ENCODE measurements at regions not wholly inside any gene's neighbourhood (a gene's known extent, or its start where the extent isn't known, plus 50 kb on each side); places are given as distances from the start of the nearest gene placed in this dataset.
"Not testable (repeated sequence)": the region's sequence is repeated elsewhere in the genome, so short reads cannot be mapped to it uniquely, and the experiment has no call there.

DNA sequence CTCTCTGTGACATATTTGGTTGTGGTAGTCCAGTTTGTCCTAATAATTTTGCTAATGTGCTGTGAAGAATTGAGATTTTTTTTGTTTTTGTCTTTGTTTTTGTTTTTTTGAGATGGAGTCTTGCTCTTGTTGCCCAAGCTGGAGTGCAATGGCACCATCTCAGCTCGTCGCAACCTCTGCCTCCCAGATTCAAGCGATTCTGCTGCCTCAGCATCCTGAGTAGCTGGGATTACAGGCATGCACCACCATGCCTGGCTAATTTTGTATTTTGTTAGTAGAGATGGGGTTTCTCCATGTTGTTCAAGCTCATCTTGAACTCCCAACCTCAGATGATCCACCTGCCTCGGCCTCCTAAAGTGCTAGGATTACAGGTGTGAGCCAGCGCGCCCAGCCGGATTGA, 73.4 kb downstream of the FAM50B start:
- H3K9ac ChIP-seq (ENCODE audit: low read depth, low read length); H3K27me3 ChIP-seq (ENCODE audit: control insufficient read depth, insufficient read depth, low read length); H3K27ac ChIP-seq (ENCODE audit: insufficient read depth, low read length); H2AK9ac ChIP-seq (replicated peaks; ENCODE audit: low read depth, low read length, poor library complexity); in situ Hi-C loops (cut with MboI; ENCODE audit: low sequenced_read_pairs); BruUV-seq (replicated peaks); intact Hi-C loops (cut with micrococcal nuclease); H3K56ac ChIP-seq (ENCODE audit: extremely low read depth, insufficient read depth, low read length); H3K14ac ChIP-seq (replicated peaks; ENCODE audit: low read depth, low read length); H2BK20ac ChIP-seq (ENCODE audit: low read depth, low read length); H3K18ac ChIP-seq (ENCODE audit: low read depth, low read length); H3K9me3 ChIP-seq (ENCODE audit: control insufficient read depth, insufficient read depth, low read length); H4K91ac ChIP-seq (ENCODE audit: insufficient read depth, low read depth, low read length); ATAC-seq (ENCODE audit: low read depth); H2BK120ac ChIP-seq (ENCODE audit: low read depth, low read length); H3K4me3 ChIP-seq (ENCODE audit: insufficient read depth, low read depth, low read length); H2BK5ac ChIP-seq (ENCODE audit: low read depth, low read length, poor library complexity, severe bottlenecking); H3K9me1 ChIP-seq (ENCODE audit: insufficient read depth, low read length); H2AFZ ChIP-seq (replicated peaks; ENCODE audit: low read length, poor library complexity); dilution Hi-C loops (cut with HindIII; ENCODE audit: low sequenced_read_pairs, unreplicated experiment); H4K5ac ChIP-seq (ENCODE audit: low read depth, low read length); H3K79me1 ChIP-seq (ENCODE audit: low read depth in 1 of 2, low read length in 2 of 2); CTCF ChIA-PET; H2BK15ac ChIP-seq (ENCODE audit: low read depth, low read length); H3K4me2 ChIP-seq (ENCODE audit: low read depth, low read length); H4K8ac ChIP-seq (ENCODE audit: low read depth in 2 of 2, low read length in 2 of 2); H3K23ac ChIP-seq (ENCODE audit: low read depth, low read length); DNase-seq; H3K36me3 ChIP-seq (ENCODE audit: control insufficient read depth, insufficient read depth, low read length); H3K4ac ChIP-seq (ENCODE audit: low read depth, low read length); H4K20me1 ChIP-seq (ENCODE audit: insufficient read depth, low read length); H3K4me1 ChIP-seq (ENCODE audit: control insufficient read depth, insufficient read depth, low read length); POLR2A ChIA-PET (ENCODE audit: unreplicated experiment); H2AK5ac ChIP-seq (ENCODE audit: low read depth, low read length): not testable (repeated sequence)
- no CpG with 5 or more reads among the region's 7 CpGs for WGBS, 2 experiments (ENCODE audit: extremely low coverage in 2 of 2, insufficient read length in 1 of 2)

DNA sequence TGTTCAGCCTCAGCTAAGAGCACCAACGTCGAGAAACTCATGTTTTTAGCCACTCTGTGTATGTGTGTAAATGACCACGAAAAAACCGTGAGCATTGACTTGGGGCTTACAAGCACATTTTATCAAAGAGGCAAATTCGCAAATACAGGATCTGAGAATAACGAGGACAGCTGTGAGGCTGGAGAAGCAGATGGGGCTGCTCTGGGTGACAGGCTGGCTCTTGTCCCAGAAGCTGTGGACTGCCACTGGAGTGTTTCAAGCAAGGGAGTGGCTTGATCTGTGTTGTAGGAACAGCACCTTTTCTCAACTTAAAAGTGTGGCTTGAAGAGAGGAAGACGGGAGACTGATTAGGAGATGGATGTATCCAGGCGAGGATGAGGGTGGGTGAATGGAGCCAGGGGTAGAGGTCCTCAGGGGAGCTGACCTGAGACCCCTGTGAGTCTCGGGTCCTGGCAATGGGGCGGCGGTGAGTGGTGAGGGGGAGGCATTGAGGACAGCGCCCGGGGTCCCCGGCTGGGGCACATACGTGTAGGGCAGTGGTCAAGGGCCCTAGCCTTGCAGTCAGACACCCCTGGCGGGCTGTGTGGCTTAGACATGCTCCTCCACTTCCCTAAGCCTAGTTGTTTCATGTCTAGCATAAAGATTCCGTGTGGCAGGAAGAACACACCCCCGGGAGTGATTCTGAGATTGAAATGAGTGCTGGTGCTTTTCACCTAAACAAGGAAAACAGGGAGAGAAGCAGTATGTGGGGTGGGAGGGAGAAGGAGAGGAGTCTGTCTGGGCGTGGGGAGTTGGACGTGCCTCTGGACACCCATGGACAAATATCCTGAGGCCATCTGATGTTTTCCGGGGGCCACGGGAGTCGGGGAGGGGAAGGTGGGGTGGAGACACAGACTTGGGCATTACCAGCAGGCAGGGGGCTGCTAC, 76.3 kb downstream of the FAM50B start:
- ATAC-seq (ENCODE audit: low read depth) (0 out of 2 replicates have a peak, but pooled peaks have one; percentile 18), DNase-seq (peak; percentile 10)
- peak overlapping the region in 1 of 2 experiments; percentile 59; a peak in 3 of 4 replicates for H4K8ac ChIP-seq (ENCODE audit: low read depth in 2 of 2, low read length in 2 of 2)
- H4K5ac ChIP-seq (ENCODE audit: low read depth, low read length); H3K4me3 ChIP-seq (ENCODE audit: insufficient read depth, low read depth, low read length); CTCF ChIA-PET; H3K9me3 ChIP-seq (ENCODE audit: control insufficient read depth, insufficient read depth, low read length); dilution Hi-C loops (cut with HindIII; ENCODE audit: low sequenced_read_pairs, unreplicated experiment); H3K56ac ChIP-seq (ENCODE audit: extremely low read depth, insufficient read depth, low read length); H3K36me3 ChIP-seq (ENCODE audit: control insufficient read depth, insufficient read depth, low read length); H3K27ac ChIP-seq (ENCODE audit: insufficient read depth, low read length); H4K91ac ChIP-seq (ENCODE audit: insufficient read depth, low read depth, low read length); H2BK5ac ChIP-seq (ENCODE audit: low read depth, low read length, poor library complexity, severe bottlenecking); BruUV-seq (replicated peaks); in situ Hi-C loops (cut with MboI; ENCODE audit: low sequenced_read_pairs); H3K79me1 ChIP-seq (ENCODE audit: low read depth in 1 of 2, low read length in 2 of 2); H4K20me1 ChIP-seq (ENCODE audit: insufficient read depth, low read length); POLR2A ChIA-PET (ENCODE audit: unreplicated experiment); H3K9ac ChIP-seq (ENCODE audit: low read depth, low read length); H2AK9ac ChIP-seq (replicated peaks; ENCODE audit: low read depth, low read length, poor library complexity); H3K23ac ChIP-seq (ENCODE audit: low read depth, low read length); H3K27me3 ChIP-seq (ENCODE audit: control insufficient read depth, insufficient read depth, low read length); intact Hi-C loops (cut with micrococcal nuclease): not testable (repeated sequence)
- peaks cover 14% of the 10 kb centered on the region for H3K4me1 ChIP-seq (ENCODE audit: control insufficient read depth, insufficient read depth, low read length)
- H2AK5ac ChIP-seq (ENCODE audit: low read depth, low read length), result peak overlapping the region; percentile 80
- peak overlapping the region; percentile 48; the same call in 1 of the 2 replicates for H2BK20ac ChIP-seq (ENCODE audit: low read depth, low read length)
- WGBS, 2 experiments (ENCODE audit: extremely low coverage in 2 of 2, insufficient read length in 1 of 2), result 40% methylated on average over 10 of the region's 23 CpGs; no CpG with 5 or more reads in 1 of the 2 experiments
- H3K4ac ChIP-seq (ENCODE audit: low read depth, low read length), result peak overlapping the region; percentile 64; the same call in 1 of the 2 replicates
- peaks cover 12% of the 10 kb centered on the region for H3K9me1 ChIP-seq (ENCODE audit: insufficient read depth, low read length)
- H2BK120ac ChIP-seq (ENCODE audit: low read depth, low read length), result peak overlapping the region; percentile 62
- H2BK15ac ChIP-seq (ENCODE audit: low read depth, low read length), result peak overlapping the region; percentile 36; the same call in 1 of the 3 replicates
- peak overlapping the region; percentile 68 for H2AFZ ChIP-seq (replicated peaks; ENCODE audit: low read length, poor library complexity)
- 0 out of 2 replicates have a peak overlapping the region, but pooled peaks have one; percentile 57 for H3K18ac ChIP-seq (ENCODE audit: low read depth, low read length)
- H3K14ac ChIP-seq (replicated peaks; ENCODE audit: low read depth, low read length), result 0 out of 2 replicates have a peak overlapping the region, but pooled peaks have one; percentile 55
- H3K4me2 ChIP-seq (ENCODE audit: low read depth, low read length), result peak overlapping the region; percentile 11; the same call in 1 of the 2 replicates

Measured in IMR-90 (cell line).